ENCODE measurements at regions not wholly inside any gene's neighbourhood (a gene's known extent, or its start where the extent isn't known, plus 50 kb on each side); places are given as distances from the start of the nearest gene placed in this dataset.

GRCh38 chr11:80816966-80817365 is 1376.1 kb upstream of the TENM4 start:
- no peak for FAIRE-seq
- no peaks in the 10 kb centered on the region for H3K36me3 ChIP-seq (ENCODE audit: control insufficient read depth in 3 of 3, insufficient read depth in 2 of 3, low read depth in 1 of 3, low read length in 3 of 3)

GRCh38 chr11:80816454-80816847 is 1375.6 kb upstream of the TENM4 start:
- H3K27me3 ChIP-seq (ENCODE audit: control insufficient read depth in 3 of 3, insufficient read depth in 3 of 3, low read length in 3 of 3) = no peaks in the 10 kb centered on the region
- no peak overlapping the region for H3K27ac ChIP-seq (ENCODE audit: low read depth in 1 of 3, low read length in 2 of 3)
- H3K4me1 ChIP-seq (ENCODE audit: control insufficient read depth in 3 of 3, insufficient read depth in 2 of 3, low read depth in 1 of 3, low read length in 2 of 3) = no peaks in the 10 kb centered on the region
- no peak overlapping the region for H3K4me3 ChIP-seq (ENCODE audit: low read depth in 1 of 3, low read length in 3 of 3)
- 32 to 58% (median 52%) methylated on average over 1 of the region's 1 CpG for WGBS, 3 donors
- H3K9me3 ChIP-seq (ENCODE audit: control insufficient read depth in 2 of 2, insufficient read depth in 1 of 2, low read depth in 1 of 2, low read length in 1 of 2) = no peaks in the 10 kb centered on the region
- FAIRE-seq = no peak
- H3K36me3 ChIP-seq (ENCODE audit: control insufficient read depth in 3 of 3, insufficient read depth in 2 of 3, low read depth in 1 of 3, low read length in 3 of 3) = no peaks in the 10 kb centered on the region
- no peak for DNase-seq

More at GRCh38 chr11:80816966-80817365, 1376.1 kb upstream of the TENM4 start:
- no peak for DNase-seq
- Histone ChIP-seq H3K9me3 (ENCODE audit: control insufficient read depth in 2 of 2, insufficient read depth in 1 of 2, low read depth in 1 of 2, low read length in 1 of 2) (no peaks in the 10 kb centered on the region), H3K4me3 (ENCODE audit: low read depth in 1 of 3, low read length in 3 of 3) (no peak overlapping the region), H3K27ac (ENCODE audit: low read depth in 1 of 3, low read length in 2 of 3) (no peak overlapping the region), H3K4me1 (ENCODE audit: control insufficient read depth in 3 of 3, insufficient read depth in 2 of 3, low read depth in 1 of 3, low read length in 2 of 3) (no peaks in the 10 kb centered on the region), H3K27me3 (ENCODE audit: control insufficient read depth in 3 of 3, insufficient read depth in 3 of 3, low read length in 3 of 3) (no peaks in the 10 kb centered on the region)
- 61 to 72% (median 70%) methylated on average over 4 of the region's 4 CpGs for WGBS, 3 donors

- H3K27me3 ChIP-seq (ENCODE audit: control insufficient read depth in 3 of 3, insufficient read depth in 3 of 3, low read length in 3 of 3) = no peaks in the 10 kb centered on the region
- H3K9me3 ChIP-seq (ENCODE audit: control insufficient read depth in 2 of 2, insufficient read depth in 1 of 2, low read depth in 1 of 2, low read length in 1 of 2) = no peaks in the 10 kb centered on the region
- no peak overlapping the region for H3K4me3 ChIP-seq (ENCODE audit: low read depth in 1 of 3, low read length in 3 of 3)
- DNase-seq (no peak), FAIRE-seq (no peak)
- H3K27ac ChIP-seq (ENCODE audit: low read depth in 1 of 3, low read length in 2 of 3) = no peak overlapping the region
- no peaks in the 10 kb centered on the region for H3K4me1 ChIP-seq (ENCODE audit: control insufficient read depth in 3 of 3, insufficient read depth in 2 of 3, low read depth in 1 of 3, low read length in 2 of 3)
- WGBS, 3 donors = 46 to 61% (median 59%) methylated on average over 3 of the region's 3 CpGs
- no peaks in the 10 kb centered on the region for H3K36me3 ChIP-seq (ENCODE audit: control insufficient read depth in 3 of 3, insufficient read depth in 2 of 3, low read depth in 1 of 3, low read length in 3 of 3)
Observed at GRCh38 chr11:80815752-80816453, 1375.1 kb upstream of the TENM4 start.

GRCh38 chr11:80814813-80815212 is 1374.0 kb upstream of the TENM4 start:
- no peaks in the 10 kb centered on the region for H3K36me3 ChIP-seq (ENCODE audit: control insufficient read depth in 3 of 3, insufficient read depth in 2 of 3, low read depth in 1 of 3, low read length in 3 of 3)
- H3K9me3 ChIP-seq (ENCODE audit: control insufficient read depth in 2 of 2, insufficient read depth in 1 of 2, low read depth in 1 of 2, low read length in 1 of 2) = no peaks in the 10 kb centered on the region
- no peak overlapping the region for H3K4me3 ChIP-seq (ENCODE audit: low read depth in 1 of 3, low read length in 3 of 3)
- FAIRE-seq (no peak), DNase-seq (no peak)
- H3K4me1 ChIP-seq (ENCODE audit: control insufficient read depth in 3 of 3, insufficient read depth in 2 of 3, low read depth in 1 of 3, low read length in 2 of 3) = no peaks in the 10 kb centered on the region
- H3K27ac ChIP-seq (ENCODE audit: low read depth in 1 of 3, low read length in 2 of 3) = no peak overlapping the region
- no peaks in the 10 kb centered on the region for H3K27me3 ChIP-seq (ENCODE audit: control insufficient read depth in 3 of 3, insufficient read depth in 3 of 3, low read length in 3 of 3)
- WGBS, 3 donors = 75 to 92% (median 77%) methylated on average over 1 of the region's 1 CpG

- 62 to 72% (median 64%) methylated on average over 4 of the region's 4 CpGs for WGBS, 3 donors
- DNase-seq (no peak), FAIRE-seq (no peak)
- Histone ChIP-seq H3K4me3 (ENCODE audit: low read depth in 1 of 3, low read length in 3 of 3) (no peak overlapping the region), H3K27me3 (ENCODE audit: control insufficient read depth in 3 of 3, insufficient read depth in 3 of 3, low read length in 3 of 3) (no peaks in the 10 kb centered on the region), H3K4me1 (ENCODE audit: control insufficient read depth in 3 of 3, insufficient read depth in 2 of 3, low read depth in 1 of 3, low read length in 2 of 3) (no peaks in the 10 kb centered on the region), H3K27ac (ENCODE audit: low read depth in 1 of 3, low read length in 2 of 3) (no peak overlapping the region), H3K36me3 (ENCODE audit: control insufficient read depth in 3 of 3, insufficient read depth in 2 of 3, low read depth in 1 of 3, low read length in 3 of 3) (no peaks in the 10 kb centered on the region), H3K9me3 (ENCODE audit: control insufficient read depth in 2 of 2, insufficient read depth in 1 of 2, low read depth in 1 of 2, low read length in 1 of 2) (no peaks in the 10 kb centered on the region)
Observed at GRCh38 chr11:80810695-80811094, 1369.9 kb upstream of the TENM4 start.

- no peaks in the 10 kb centered on the region for H3K36me3 ChIP-seq (ENCODE audit: control insufficient read depth in 3 of 3, insufficient read depth in 2 of 3, low read depth in 1 of 3, low read length in 3 of 3)
- H3K27me3 ChIP-seq (ENCODE audit: control insufficient read depth in 3 of 3, insufficient read depth in 3 of 3, low read length in 3 of 3) = no peaks in the 10 kb centered on the region
- DNase-seq (no peak), FAIRE-seq (no peak)
- H3K4me3 ChIP-seq (ENCODE audit: low read depth in 1 of 3, low read length in 3 of 3) = no peak overlapping the region
- no peaks in the 10 kb centered on the region for H3K4me1 ChIP-seq (ENCODE audit: control insufficient read depth in 3 of 3, insufficient read depth in 2 of 3, low read depth in 1 of 3, low read length in 2 of 3)
- WGBS, 3 donors = 67 to 75% (median 72%) methylated on average over 8 of the region's 8 CpGs
- no peak overlapping the region for H3K27ac ChIP-seq (ENCODE audit: low read depth in 1 of 3, low read length in 2 of 3)
- H3K9me3 ChIP-seq (ENCODE audit: control insufficient read depth in 2 of 2, insufficient read depth in 1 of 2, low read depth in 1 of 2, low read length in 1 of 2) = peaks cover 0 to 6% of the 10 kb centered on the region in 2 donors
Observed at GRCh38 chr11:80798174-80798573, 1357.3 kb upstream of the TENM4 start.

GRCh38 chr11:80783561-80783960 is 1342.7 kb upstream of the TENM4 start:
- H3K27ac ChIP-seq (ENCODE audit: low read depth in 1 of 3, low read length in 2 of 3) = no peak overlapping the region
- WGBS, 3 donors = 15 to 59% (median 50%) methylated on average over 2 of the region's 2 CpGs
- H3K36me3 ChIP-seq (ENCODE audit: control insufficient read depth in 3 of 3, insufficient read depth in 2 of 3, low read depth in 1 of 3, low read length in 3 of 3) = no peaks in the 10 kb centered on the region
- no peak overlapping the region for H3K4me3 ChIP-seq (ENCODE audit: low read depth in 1 of 3, low read length in 3 of 3)
- H3K9me3 ChIP-seq (ENCODE audit: control insufficient read depth in 2 of 2, insufficient read depth in 1 of 2, low read depth in 1 of 2, low read length in 1 of 2) = peaks cover 0 to under 1% of the 10 kb centered on the region in 2 donors
- FAIRE-seq (no peak), DNase-seq (peak in 1 of 2 donors; percentile 9)
- H3K27me3 ChIP-seq (ENCODE audit: control insufficient read depth in 3 of 3, insufficient read depth in 3 of 3, low read length in 3 of 3) = no peaks in the 10 kb centered on the region
- peaks cover 0 to 3% (median 0%) of the 10 kb centered on the region in 3 donors for H3K4me1 ChIP-seq (ENCODE audit: control insufficient read depth in 3 of 3, insufficient read depth in 2 of 3, low read depth in 1 of 3, low read length in 2 of 3)

- FAIRE-seq (no peak), DNase-seq (no peak)
- Histone ChIP-seq H3K4me1 (ENCODE audit: control insufficient read depth in 3 of 3, insufficient read depth in 2 of 3, low read depth in 1 of 3, low read length in 2 of 3) (peaks cover 0 to 3% (median 0%) of the 10 kb centered on the region in 3 donors), H3K4me3 (ENCODE audit: low read depth in 1 of 3, low read length in 3 of 3) (no peak overlapping the region), H3K36me3 (ENCODE audit: control insufficient read depth in 3 of 3, insufficient read depth in 2 of 3, low read depth in 1 of 3, low read length in 3 of 3) (no peaks in the 10 kb centered on the region), H3K27me3 (ENCODE audit: control insufficient read depth in 3 of 3, insufficient read depth in 3 of 3, low read length in 3 of 3) (no peaks in the 10 kb centered on the region), H3K27ac (ENCODE audit: low read depth in 1 of 3, low read length in 2 of 3) (no peak overlapping the region), H3K9me3 (ENCODE audit: control insufficient read depth in 2 of 2, insufficient read depth in 1 of 2, low read depth in 1 of 2, low read length in 1 of 2) (no peaks in the 10 kb centered on the region)
- 50 to 67% (median 59%) methylated on average over 4 of the region's 4 CpGs for whole genome bisulfite sequencing, 3 donors
Observed at GRCh38 chr11:80782135-80782885, 1341.5 kb upstream of the TENM4 start.

Measured in small intestine (tissue), 7 donors.